ENCODE measurements at regions not wholly inside any gene's neighbourhood (a gene's known extent, or its start where the extent isn't known, plus 50 kb on each side); places are given as distances from the start of the nearest gene placed in this dataset.

GRCh38 chr11:123272565-123272964 lies 77.5 kb upstream of the CLMP start:
- TF ChIP-seq CTCF (IDR thresholded peaks at IDR 0.05) (no peak), POLR2A (IDR thresholded peaks at IDR 0.05; ENCODE audit: low read depth) (no peak), POLR2AphosphoS5 (IDR thresholded peaks at IDR 0.05) (no peak)

Data from esophagus muscularis mucosa (tissue), 3 donors.